ENCODE measurements at regions not wholly inside any gene's neighbourhood (a gene's known extent, or its start where the extent isn't known, plus 50 kb on each side); places are given as distances from the start of the nearest gene placed in this dataset.

DNA sequence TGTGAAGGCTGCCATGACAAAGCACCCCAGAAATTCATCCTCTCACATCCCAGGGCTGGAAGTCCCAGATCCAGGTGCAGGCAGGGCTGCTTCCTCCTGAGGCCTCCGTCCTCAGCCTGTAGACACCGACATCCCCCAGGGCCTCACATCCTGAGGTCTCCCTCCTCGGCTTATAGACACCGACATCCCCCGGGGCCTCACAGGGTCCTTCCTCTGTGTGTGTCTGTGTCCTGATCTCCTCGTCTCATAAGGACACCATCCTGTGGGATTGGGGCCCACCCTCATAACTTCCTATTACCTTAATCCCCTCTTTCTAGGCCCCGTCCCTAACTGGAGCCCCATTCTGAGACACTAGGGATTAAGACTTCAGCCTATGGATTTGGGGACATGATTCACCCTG, 92.0 kb upstream of the SNTG2 start:
- no peak for DNase-seq

DNA sequence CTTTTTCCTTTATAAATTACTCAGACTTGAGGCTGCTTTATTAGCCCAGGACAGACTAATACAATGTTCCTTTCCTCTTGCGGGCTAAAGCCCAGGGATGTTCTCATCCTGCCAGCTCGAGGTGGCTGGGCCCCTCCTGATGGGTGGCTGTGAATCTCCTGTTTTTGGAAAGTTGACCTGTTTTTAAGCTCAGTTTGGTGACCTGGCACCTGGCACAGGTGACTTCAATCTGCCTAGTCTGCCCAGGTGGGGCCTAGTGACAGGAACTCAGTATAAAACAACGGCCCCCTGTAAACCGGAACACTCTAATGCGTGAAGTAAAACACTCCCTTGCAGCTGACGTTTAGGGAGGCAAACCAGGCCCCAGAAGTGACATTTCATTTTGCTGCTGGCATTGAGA, 92.7 kb upstream of the SNTG2 start:
- DNase-seq, result no peak

DNA sequence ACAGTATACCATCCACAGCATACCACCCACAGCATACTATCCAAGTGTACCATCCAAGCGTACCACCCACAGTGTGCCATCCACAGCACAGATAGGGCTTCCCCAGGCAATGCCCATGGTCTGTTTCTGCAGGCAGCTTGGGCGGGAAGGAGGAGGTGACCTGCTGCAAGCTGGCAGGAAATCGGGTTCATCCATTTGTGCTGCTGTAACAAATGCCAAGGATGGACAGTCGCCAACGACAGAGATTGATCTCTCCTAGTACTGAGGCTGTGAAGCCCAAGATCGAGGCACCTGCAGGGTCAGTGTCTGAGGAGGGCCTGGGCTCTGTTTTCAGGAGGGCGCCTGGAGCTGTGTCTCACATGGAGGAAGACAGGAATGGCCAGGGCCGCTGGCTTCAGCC, 93.6 kb upstream of the SNTG2 start:
- DNase-seq, result no peak

DNA sequence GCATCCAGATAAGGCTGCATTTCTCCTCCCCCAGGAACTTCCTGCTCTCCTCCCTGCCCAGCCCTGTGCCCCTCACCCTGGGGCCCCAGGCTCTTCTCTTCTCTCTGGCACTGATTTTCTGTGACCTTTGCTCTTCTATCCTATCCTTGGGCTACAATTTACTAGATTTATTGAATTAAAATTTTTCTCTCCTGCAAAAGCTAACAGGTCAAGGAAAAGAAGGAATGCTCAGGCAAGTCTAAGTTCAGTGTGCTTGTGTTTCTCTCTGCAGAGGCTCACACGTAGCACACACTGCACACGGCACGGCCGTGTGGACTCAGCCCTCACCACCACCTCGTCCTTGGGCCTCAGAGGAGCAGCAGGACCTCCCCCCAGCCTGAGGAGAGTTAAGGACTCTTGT, 94.2 kb upstream of the SNTG2 start:
- no peak for DNase-seq

DNA sequence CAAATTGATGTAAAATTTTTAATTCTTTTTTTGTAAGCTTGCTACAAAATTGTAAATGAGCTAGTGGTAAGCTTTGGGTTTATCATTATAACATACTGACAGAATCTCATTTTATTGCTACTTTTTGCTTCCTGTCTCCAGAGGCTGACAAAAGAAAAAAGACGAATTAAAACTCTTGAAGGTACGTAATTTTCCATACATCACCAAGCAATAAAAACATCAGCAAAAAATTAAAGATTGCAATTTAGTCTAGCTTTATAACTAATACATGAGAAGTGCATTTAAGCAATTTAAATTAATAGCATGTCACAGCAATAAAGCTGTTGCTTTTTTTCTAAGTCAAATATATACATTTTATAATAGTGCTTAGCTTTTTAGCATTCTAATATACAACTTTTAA, 94.6 kb upstream of the SNTG2 start:
- no peak for DNase-seq

DNA sequence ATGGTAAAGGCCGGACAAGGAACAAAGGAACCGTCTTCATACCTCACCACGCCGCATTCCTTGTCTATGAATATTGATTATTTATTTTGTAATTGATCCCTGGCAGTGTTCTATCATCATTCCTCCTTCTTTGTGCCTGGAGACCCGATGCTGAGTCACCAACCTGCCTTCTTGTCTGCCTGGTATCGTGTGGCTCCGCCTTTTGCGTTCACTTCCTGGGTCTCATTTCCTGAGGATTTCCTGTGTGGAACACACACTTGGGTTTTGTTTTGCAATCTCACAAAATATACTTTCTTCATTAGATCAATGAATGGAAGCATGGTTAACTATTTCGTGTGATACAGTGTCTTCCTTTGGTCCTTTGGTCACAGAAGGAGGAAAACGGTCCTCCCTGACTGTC, 95.5 kb upstream of the SNTG2 start:
- no peak for DNase-seq

DNA sequence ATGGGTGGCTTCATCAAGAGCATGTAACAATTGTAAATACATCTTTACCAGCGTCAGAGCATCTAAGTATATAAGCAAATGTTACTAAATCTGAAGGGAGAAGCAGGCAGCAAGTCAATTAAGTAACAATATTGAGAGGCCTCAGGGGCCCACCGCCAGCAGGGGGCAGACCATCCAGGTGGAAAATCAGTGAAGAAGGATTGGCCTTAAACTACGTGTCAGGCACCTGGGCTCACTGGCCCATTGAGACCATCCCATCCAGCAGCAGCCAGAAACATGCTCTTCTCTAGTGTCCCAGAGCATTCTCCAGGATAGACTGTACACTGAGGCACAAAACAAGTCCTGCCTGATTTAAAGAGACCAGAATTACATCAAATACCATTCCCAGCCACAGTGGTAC, 96.2 kb upstream of the SNTG2 start:
- no peak for DNase-seq

DNA sequence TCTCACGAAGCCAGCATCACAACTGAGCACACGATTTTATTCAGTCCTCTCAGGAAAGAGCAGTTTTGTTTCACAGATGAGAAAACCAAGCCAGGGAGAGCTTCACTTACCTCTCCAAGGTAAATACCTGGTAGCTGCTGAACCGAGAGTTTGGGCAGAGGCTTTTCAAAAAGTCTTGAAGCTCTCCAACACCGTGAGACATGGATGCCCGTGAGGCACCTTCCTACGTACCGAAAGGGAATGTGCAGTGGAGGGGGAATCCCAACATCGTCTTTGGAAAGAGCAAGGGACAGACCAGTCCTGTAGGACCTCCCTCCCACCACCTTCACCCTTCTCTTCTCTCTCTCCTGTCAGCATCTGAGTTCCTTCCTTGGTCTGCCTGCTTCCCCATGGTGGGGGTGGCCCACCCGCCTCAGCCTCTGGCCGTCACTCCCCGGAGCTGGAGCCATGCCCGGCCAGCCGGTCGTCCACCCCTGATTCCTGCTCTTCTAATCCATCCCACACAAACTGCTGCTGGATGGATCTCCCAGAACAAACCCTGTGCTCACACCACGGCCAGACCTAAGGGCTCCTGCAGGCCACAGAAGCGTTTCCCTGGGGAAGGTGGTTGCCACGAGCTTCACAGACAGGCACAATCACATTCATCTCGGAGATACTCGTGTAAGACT, 97.3 kb upstream of the SNTG2 start:
- DNase-seq, result no peak

DNA sequence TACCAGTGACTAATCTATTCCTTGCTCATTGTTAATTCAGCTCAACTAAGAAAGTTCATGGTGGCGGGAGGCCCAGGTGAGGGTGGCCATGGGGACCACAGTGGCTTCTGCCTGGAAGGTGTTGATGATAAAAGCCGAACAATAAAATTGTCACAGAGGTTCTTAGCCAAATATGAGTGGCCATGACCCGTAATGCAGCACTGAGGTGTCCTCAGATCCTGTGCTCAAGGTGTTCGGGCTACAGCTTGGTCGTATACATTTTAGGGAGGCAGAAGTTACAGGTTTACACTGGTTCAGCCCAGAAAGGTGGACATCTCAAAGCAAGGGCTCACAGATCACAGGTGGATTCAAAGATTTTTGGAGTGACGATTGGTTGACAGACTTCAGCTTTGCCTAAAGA, 98.5 kb upstream of the SNTG2 start:
- no peak for DNase-seq

DNA sequence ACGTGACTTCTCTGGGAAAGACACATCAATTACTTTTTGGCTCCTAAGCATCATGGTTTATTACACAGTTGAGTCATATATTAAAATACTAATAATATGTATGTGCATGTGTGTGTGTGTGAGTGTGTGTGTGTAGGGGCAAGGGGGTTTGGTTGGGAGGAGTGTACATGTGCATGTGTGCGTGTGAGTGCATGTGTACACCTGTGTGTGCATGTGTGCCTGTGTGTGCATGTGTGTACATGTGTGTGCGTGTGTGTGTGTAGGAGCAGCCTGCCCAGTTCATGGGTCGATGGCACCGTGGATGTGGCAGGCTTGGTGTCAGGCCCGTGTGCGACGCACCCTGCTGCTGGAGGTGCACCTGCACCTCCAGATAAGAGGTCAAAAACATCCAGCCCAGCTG, 99.0 kb upstream of the SNTG2 start:
- DNase-seq, result no peak

DNA sequence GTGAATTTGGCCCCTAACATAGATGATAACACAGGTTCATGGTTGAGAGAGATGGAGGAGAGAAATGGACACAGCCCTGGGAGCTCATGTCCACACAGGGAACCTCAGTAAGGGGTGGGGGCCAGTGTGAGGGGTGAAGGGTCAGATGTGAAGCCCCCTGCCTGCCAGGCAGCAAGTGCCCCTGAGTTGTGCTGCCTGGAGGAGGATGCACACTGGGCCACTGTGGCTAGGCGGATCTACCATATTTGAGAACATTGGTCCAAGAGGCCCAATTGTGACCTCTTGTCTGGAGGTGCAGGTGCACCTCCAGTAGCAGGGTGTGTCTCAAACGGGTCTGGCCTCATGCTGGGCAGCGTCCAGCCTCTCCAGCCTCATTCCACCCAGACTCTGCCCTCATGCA, 99.6 kb upstream of the SNTG2 start:
- no peak for DNase-seq

DNA sequence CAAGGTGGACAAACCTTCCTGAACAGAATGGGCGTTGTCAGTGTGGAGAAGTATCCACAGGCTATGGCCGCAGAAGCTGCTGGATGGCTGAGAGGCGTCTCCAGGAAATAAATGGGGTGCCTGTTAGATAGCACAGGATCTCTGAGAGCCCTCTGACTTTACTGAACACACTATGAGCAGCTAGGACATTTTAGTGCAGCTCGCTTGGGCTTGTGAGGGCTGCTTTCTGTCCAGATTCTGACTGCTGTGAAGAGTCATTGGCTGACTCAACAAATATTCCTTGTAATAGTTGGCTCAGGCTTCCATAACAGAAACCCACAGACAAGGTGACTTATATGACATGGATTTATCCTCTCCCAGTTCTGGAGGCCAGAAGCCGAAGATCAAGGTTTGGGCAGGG, 100.2 kb upstream of the SNTG2 start:
- DNase-seq, result no peak

DNA sequence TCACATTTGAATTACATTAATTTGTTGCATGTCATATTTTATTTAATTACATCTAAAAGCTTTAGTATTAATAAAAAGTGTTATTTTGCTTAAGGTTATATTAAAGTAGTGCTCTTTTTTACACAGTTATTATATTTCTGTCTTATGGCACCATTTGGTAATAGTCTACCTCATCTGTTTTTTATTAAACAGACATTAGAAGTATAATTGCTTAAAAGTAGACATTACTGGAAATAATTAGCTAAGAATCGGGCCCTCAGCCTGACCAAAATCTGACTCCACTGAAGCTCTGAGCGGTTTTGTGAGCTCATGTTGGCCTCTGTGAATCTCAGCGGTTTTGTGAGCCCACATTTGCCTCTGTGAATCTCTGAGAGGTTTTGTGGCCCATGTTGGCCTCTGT, 102.5 kb upstream of the SNTG2 start:
- no peak for DNase-seq

DNA sequence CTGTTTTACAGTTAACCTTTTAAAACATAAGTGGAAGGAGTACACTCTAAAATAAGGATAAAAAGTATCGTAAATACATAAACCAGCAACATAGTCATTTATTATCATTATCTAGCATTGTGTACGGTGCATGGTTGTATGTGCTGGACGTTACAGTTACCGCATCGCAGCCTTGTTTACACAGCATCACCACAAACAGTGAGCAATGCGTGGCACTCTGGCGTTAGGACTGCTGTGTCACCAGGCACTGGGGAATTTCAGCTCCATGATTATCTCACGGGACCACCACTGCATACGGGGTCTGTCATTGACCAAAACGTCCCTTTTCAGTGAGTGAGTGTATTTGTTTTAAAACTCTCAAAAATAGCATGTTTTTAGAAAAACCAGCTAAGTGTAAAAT, 103.0 kb upstream of the SNTG2 start:
- DNase-seq, result no peak

DNA sequence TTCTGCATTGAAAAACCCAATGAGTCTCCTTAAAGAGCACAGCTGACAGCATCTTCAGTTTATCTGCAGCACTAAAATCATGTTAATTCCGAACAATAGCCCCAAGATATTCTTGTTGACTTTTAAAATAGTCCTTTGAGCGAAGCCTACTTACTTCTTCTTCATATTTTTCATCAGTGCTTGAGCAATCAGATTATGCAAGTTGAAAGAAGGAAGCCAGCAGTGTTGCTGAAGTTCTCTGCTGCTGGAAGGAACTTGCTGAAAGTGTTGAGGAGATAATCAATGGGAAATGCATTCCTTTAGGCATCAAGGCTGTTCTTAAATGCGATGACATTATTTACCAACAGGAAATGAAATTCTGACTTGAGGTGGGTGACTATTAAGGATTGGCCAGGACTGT, 105.9 kb upstream of the SNTG2 start:
- DNase-seq, result no peak

DNA sequence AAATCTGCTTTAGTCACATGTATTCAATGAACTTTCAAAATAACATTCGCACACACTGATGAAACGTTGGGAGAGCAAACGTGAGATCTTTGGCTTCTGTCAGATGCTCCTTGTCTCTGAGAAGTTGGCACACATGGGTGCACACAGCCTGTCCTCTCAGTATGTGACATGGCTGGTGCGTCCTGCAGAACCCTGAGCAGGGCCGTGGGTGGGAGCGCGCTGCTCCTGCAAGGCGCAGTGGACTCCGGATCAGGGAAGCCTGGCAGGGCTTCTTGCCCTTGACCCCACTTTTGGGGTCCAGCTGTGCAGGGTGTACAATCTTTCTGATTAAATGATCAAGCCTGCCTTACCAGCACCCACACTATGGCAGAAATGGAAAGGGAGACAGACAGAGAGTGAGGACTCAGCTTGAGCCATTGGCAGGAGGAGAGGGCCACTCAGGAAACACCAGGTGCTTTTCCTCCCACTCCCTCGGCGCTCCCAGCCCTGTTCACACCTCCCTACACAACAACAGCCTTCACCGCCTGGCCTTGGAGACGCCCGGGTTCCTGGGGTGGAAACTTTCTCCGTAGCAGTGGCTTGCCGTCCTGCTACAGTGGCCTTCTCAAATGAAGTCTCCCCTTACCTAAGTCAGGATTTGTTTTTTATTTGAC, 108.4 kb upstream of the SNTG2 start:
- no peak for DNase-seq

DNA sequence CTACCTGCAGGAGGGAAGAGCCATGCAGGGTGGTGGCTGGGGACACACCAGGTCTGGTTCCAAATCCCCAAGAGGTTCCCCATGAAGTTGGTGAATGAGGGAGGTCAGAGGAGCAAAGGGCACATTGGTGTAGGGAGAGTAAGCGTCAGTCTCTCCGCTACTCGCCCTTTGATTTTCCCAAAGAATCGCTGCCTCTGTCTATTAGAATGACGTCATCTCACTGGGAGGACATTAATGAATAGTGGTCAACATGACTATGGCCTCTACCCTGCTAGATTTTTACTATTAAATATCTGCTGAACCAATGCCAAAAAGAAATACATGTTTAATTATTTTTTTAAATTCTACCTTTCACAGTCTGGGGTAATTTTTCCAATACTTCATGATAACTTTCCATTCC, 109.6 kb upstream of the SNTG2 start:
- DNase-seq, result no peak

DNA sequence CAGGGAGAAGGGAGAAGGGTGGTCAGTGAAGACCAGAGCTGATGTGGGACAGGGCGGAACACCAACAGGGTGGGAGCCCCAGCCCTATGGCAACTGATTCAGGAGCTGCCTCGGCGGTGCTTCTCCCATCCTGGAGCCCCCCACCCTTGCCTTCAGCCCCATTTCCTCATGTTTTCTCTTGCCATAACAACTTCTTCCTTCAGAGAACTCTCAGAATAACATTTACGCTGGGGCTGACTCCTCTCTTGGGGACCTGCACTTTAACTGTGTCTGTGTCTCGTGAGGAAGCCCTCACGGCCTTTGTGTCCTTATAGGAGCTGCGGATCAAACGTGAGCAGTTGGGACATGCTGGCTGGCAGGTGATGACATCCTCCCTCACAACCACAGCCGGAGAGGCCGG, 116.4 kb upstream of the SNTG2 start:
- no peak for DNase-seq

DNA sequence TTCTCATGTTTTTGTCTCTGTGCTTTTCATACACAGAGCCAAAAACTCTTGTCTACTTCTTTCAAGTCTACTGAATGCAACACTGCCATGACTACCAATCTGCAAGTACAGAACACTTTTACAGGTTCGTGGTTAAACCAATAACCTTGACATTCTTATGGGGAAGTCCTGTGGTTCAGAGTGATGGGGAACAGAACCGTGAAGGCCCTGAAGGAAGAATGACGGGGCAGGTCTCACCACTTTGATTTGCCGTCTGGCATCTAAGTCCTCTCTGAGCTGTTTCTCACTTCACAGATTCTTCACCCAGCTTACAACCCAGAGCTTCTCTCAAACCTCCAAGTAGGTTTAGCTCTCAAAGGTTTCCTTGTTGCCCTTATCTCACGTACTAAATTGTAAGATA, 117.5 kb upstream of the SNTG2 start:
- DNase-seq, result no peak

DNA sequence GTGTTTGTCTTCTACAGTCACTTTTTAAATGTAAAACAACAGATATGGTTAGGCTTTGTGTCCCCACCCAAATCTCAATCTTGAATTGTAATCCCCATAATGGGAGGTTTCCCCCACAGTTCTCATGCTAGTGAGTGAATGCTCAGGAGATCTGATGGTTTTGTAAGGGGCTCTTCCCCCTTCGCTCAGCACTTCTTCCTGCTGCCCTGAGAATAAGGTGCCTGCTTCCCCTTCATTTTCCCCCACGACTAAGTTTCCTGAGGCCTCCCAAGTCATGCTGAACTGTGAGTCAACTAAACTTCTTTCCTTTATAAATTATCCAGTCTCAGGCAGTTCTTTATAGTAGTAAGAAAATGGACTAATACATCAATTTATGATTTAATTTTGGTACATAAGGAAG, 118.0 kb upstream of the SNTG2 start:
- DNase-seq, result no peak

DNA sequence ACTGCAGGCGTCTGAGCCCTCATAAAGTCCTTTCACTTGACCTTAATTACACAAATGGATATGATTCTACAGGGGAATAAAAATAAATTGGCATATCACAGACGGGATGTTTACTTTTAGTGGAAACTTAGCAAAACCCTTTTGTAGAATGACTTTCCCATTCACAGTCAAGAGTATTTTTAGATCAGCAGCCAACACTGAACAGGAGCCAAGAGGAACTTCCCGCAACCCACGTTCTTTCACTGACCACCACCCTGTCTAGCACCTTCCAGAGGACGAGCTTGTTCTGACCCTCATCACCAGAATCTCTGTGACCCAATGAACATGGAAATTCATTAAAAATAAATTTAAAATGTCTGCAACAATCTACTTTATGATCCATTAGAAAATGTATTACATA, 119.0 kb upstream of the SNTG2 start:
- no peak for DNase-seq

DNA sequence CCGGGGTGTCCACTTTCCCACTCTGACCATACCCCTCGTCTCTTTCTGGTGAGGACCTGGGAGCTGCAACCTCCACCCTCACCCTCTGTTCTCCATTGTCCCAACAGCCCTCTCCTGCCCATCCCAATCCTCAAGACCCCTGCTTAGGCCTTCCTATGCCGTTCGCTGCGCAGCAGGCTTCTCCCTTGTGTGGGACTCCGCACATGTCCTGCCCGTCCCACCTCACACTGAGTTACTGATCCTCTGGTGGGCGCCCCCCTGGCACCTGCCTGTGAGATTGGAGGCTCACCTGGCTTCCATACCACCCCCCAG, 119.5 kb upstream of the SNTG2 start:
- DNase-seq, result no peak

DNA sequence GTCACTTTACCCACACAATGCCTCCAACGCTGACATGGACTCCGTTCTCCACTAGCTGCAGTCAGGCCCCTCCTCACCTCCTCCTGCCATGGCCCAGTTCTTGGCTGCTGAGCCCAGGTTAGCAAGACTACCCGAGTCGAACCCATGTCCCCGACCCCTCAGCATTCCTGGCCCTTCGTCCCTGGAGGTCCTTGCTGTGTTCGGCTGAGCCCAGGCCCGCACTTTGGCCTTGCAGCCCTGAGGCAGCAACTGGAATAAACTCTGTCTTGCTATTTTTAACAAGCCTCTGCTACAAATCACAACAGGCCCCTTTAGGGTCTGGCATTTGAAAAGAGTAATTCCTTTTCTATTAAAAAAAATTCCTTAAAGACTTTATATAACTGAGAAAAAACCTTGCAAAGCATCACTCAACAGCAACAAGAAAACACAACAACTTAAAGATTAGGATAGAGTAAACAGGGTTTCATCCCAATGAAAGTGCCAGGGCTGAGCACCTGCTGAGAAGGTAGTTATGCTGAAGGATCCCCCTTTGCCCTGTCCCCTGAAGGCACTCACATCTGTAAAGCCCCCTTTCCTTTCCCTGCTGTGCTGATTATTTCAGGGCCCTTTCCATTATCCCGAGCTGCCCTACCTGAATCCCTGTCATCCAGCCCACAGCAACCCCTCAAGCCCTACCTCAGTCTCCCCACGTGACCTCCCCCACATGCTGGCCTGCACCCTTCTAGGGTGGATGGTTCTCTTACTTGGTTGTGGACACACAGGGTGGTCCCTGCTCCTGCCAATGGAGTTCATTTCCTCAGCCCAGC, 120.0 kb upstream of the SNTG2 start:
- DNase-seq, result no peak

DNA sequence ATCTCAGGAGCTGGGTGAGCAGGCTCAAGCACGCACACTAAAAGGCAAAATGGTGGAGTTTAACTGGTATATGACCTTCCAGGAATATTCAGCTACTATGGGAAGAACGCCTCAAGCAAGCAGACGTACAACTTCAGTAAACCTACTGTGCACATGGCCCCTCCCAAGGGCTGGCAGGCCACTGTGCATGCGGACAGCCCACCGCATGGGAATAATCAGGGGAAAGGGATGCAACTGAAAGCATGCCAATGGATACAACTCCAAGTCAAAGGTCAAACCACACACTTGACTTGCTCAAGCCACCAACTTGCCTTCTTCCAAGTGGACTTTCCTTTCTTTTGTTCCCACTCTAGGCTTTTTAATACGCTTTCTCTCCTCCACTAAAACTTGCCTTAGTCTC, 121.6 kb upstream of the SNTG2 start:
- DNase-seq, result no peak

DNA sequence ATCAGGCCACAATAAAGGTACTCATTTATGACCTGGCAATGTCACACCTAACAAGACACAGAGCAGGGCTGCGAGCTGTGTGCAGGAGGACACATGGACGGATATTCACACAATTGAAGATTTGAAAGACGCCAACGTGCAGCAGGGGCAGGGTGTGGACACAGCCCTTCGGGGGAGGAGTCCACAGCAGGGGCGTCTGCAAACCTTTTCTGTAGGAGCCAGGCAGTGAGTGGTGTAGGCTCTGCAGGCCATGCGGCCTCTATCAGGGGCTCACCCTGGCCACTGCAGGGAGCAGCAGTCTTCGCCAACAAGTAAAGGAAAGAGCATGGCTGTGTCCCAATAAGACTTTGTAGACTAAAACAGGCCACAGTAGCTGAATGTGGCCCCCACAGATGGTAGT, 125.7 kb upstream of the SNTG2 start:
- no peak for DNase-seq
